Fibroblast of pulmonary artery (primary cell): ENCODE measurements at regions not wholly inside any gene's neighbourhood (a gene's known extent, or its start where the extent isn't known, plus 50 kb on each side); places are given as distances from the start of the nearest gene placed in this dataset.

Experiments
- DNase-seq: peaks from one replicate; pipeline ENCODE4 v3.0.0-alpha.2; 2010; ENCODE audit warnings: low read depth
- H3K4me3 ChIP-seq: replicated peaks from 2 replicates; pipeline ENCODE4 v1.5.1; 2011; ENCODE audit warnings: low read depth, mild to moderate bottlenecking, control low read depth, low read length, moderate library complexity
- TF ChIP-seq, protein P1 (sequence below): IDR thresholded peaks from 2 replicates; pipeline ENCODE4 v1.5.1; 2011; ENCODE audit warnings: mild to moderate bottlenecking, control low read depth, low read length, inconsistent platforms; ENCODE audit errors: missing control alignments

- H3K4me3 ChIP-seq: no peak overlapping the region
- TF ChIP-seq, protein P1, sequence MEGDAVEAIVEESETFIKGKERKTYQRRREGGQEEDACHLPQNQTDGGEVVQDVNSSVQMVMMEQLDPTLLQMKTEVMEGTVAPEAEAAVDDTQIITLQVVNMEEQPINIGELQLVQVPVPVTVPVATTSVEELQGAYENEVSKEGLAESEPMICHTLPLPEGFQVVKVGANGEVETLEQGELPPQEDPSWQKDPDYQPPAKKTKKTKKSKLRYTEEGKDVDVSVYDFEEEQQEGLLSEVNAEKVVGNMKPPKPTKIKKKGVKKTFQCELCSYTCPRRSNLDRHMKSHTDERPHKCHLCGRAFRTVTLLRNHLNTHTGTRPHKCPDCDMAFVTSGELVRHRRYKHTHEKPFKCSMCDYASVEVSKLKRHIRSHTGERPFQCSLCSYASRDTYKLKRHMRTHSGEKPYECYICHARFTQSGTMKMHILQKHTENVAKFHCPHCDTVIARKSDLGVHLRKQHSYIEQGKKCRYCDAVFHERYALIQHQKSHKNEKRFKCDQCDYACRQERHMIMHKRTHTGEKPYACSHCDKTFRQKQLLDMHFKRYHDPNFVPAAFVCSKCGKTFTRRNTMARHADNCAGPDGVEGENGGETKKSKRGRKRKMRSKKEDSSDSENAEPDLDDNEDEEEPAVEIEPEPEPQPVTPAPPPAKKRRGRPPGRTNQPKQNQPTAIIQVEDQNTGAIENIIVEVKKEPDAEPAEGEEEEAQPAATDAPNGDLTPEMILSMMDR: no peak
- DNase-seq: no peak
These were observed 91.2 kb upstream of the PRR16 start for GRCh38 chr5:120372899-120373298.

GRCh38 chr5:120375248-120375647 is 88.9 kb upstream of the PRR16 start:
- DNase-seq: no peak
- TF ChIP-seq, protein P1: no peak

GRCh38 chr5:120380644-120381043 is 83.5 kb upstream of the PRR16 start:
- TF ChIP-seq, protein P1: no peak
- no peak for DNase-seq
- no peak overlapping the region for H3K4me3 ChIP-seq

More at GRCh38 chr5:120375248-120375647, 88.9 kb upstream of the PRR16 start:
- no peak overlapping the region for H3K4me3 ChIP-seq

GRCh38 chr5:120382833-120383232 is 81.3 kb upstream of the PRR16 start:
- H3K4me3 ChIP-seq: no peak overlapping the region
- TF ChIP-seq, protein P1: no peak
- DNase-seq: peak; percentile 21

GRCh38 chr5:120386981-120387380 is 77.1 kb upstream of the PRR16 start:
- DNase-seq: no peak
- TF ChIP-seq, protein P1: no peak

GRCh38 chr5:120388016-120388781 is 75.9 kb upstream of the PRR16 start:
- H3K4me3 ChIP-seq: no peak overlapping the region
- TF ChIP-seq, protein P1: no peak
- peak; percentile 95 for DNase-seq

More at GRCh38 chr5:120386981-120387380, 77.1 kb upstream of the PRR16 start:
- H3K4me3 ChIP-seq: no peak overlapping the region

GRCh38 chr5:120394259-120394658 is 69.8 kb upstream of the PRR16 start:
- no peak overlapping the region for H3K4me3 ChIP-seq
- TF ChIP-seq, protein P1: peak; percentile 16
- no peak for DNase-seq
